ENCODE measurements at regions not wholly inside any gene's neighbourhood (a gene's known extent, or its start where the extent isn't known, plus 50 kb on each side); places are given as distances from the start of the nearest gene placed in this dataset.

DNA sequence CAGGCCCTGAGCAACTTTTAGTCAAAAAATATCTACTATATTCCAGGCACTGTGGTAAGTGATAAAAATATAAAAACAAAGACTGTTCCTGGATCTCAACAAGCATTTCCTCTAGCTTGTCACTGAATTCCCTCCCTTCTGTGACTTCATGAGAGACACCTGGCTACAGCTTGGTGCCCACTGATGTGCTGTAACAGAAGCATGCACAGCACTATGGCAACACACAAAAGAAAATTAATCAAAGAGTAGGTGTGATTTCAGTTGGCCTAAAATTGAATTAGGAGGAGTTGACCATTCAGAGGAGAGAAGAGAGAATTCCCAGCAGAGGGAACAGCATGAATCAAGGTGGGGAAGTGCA is 158.9 kb upstream of the LPP start:
- TF ChIP-seq, protein P1, sequence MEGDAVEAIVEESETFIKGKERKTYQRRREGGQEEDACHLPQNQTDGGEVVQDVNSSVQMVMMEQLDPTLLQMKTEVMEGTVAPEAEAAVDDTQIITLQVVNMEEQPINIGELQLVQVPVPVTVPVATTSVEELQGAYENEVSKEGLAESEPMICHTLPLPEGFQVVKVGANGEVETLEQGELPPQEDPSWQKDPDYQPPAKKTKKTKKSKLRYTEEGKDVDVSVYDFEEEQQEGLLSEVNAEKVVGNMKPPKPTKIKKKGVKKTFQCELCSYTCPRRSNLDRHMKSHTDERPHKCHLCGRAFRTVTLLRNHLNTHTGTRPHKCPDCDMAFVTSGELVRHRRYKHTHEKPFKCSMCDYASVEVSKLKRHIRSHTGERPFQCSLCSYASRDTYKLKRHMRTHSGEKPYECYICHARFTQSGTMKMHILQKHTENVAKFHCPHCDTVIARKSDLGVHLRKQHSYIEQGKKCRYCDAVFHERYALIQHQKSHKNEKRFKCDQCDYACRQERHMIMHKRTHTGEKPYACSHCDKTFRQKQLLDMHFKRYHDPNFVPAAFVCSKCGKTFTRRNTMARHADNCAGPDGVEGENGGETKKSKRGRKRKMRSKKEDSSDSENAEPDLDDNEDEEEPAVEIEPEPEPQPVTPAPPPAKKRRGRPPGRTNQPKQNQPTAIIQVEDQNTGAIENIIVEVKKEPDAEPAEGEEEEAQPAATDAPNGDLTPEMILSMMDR (conservative IDR thresholded peaks at IDR 0.05), result no peak
- no peak overlapping the region for H2BK15ac ChIP-seq (ENCODE audit: low read depth, low read length)
- H2AFZ ChIP-seq (ENCODE audit: low read length), result no peak overlapping the region
- H3K4ac ChIP-seq (ENCODE audit: low read depth, low read length), result no peak overlapping the region
- no peak overlapping the region for H2BK5ac ChIP-seq (ENCODE audit: insufficient read length, low read length)
- no peaks in the 10 kb centered on the region; the same call in none of the 2 replicates for H3K4me1 ChIP-seq (ENCODE audit: insufficient read depth, low read length)
- H3K18ac ChIP-seq (ENCODE audit: insufficient read length, low read depth, low read length), result no peak overlapping the region
- H3K27me3 Mint-ChIP-seq (ENCODE audit: low read depth), result no peaks in the 10 kb centered on the region
- H3K4me2 ChIP-seq (ENCODE audit: insufficient read depth, insufficient read length, low read length), result no peak overlapping the region
- H3K23me2 ChIP-seq (ENCODE audit: insufficient read length, low read depth, low read length, poor library complexity, severe bottlenecking), result no peaks in the 10 kb centered on the region
- no peaks in the 10 kb centered on the region for H3K9me3 ChIP-seq (ENCODE audit: control insufficient read depth, low read depth, low read length)
- no peaks in the 10 kb centered on the region for H4K20me1 ChIP-seq (ENCODE audit: control insufficient read depth, insufficient read depth, insufficient read length)
- H3K4me1 Mint-ChIP-seq, result peaks cover 22 to 31% of the 10 kb centered on the region in 2 experiments
- H3K9ac ChIP-seq (ENCODE audit: extremely low read depth, insufficient read length, low read length), result no peak overlapping the region
- no peaks in the 10 kb centered on the region for H3K27me3 ChIP-seq (ENCODE audit: insufficient read depth, low read length)
- no peak overlapping the region for H4K91ac ChIP-seq (ENCODE audit: insufficient read length, low read depth, low read length)
- H3K56ac ChIP-seq (ENCODE audit: insufficient read length, low read depth, low read length), result no peak overlapping the region
- no peak for DNase-seq
- H3K9me3 Mint-ChIP-seq, result no peaks in the 10 kb centered on the region; a peak in 1 of 5 replicates
- no peak overlapping the region for H3K23ac ChIP-seq (ENCODE audit: insufficient read length, low read depth, low read length)
- H3K4me3 Mint-ChIP-seq, result no peak overlapping the region
- peaks cover 0 to 8% (median 4%) of the 10 kb centered on the region in 3 experiments; a peak in 4 of 7 replicates for H3K36me3 Mint-ChIP-seq (ENCODE audit: insufficient read depth in 1 of 3, low read depth in 3 of 3)
- H2BK120ac ChIP-seq (ENCODE audit: low read depth, low read length, poor library complexity, severe bottlenecking), result no peak overlapping the region
- no peak overlapping the region for H4K8ac ChIP-seq (replicated peaks; ENCODE audit: insufficient read length, low read depth, low read length)
- no peak overlapping the region for H3T11ph ChIP-seq (ENCODE audit: low read length)
- H2BK20ac ChIP-seq (ENCODE audit: low read depth, low read length, poor library complexity, severe bottlenecking), result no peak overlapping the region
- H4K5ac ChIP-seq (ENCODE audit: insufficient read length, low read depth, low read length), result no peak overlapping the region
- no peaks in the 10 kb centered on the region for H3K79me1 ChIP-seq (ENCODE audit: insufficient read depth, low read depth, low read length, poor library complexity, severe bottlenecking)
- no peak overlapping the region for H2BK12ac ChIP-seq (ENCODE audit: insufficient read length, low read depth, low read length)
- no peaks in the 10 kb centered on the region for H3K79me2 ChIP-seq (ENCODE audit: insufficient read depth, low read length)
- no peak overlapping the region for H2AK5ac ChIP-seq (ENCODE audit: insufficient read length, low read length)
- no peak overlapping the region for H3K14ac ChIP-seq (ENCODE audit: insufficient read depth, low read length)
- no peak overlapping the region for H3K27ac Mint-ChIP-seq
- H3K27ac ChIP-seq (ENCODE audit: insufficient read length, low read depth, low read length), result no peak overlapping the region

Data from H9 (cell line).